Kidney (tissue), 13 donors: ENCODE measurements at regions not wholly inside any gene's neighbourhood (a gene's known extent, or its start where the extent isn't known, plus 50 kb on each side); places are given as distances from the start of the nearest gene placed in this dataset.

Experiments
- DNase-seq, 5 donors: peaks; one replicate each; pipeline ENCODE4 v3.0.0-alpha.2; 2013 to 2020
- FAIRE-seq: peaks from 2 replicates; lab custom pipeline; 2012; peaks lifted over from hg19 to GRCh38; lab: Jason Lieb, UNC
- H3K27ac ChIP-seq, 2 donors: one replicate each; pipeline ENCODE4 v1.7.0; 2013; ENCODE audit warnings: low read depth in 2 of 2, low read length in 2 of 2, inconsistent platforms in 1 of 2
- H3K27me3 ChIP-seq: one replicate; pipeline ENCODE4 v1.7.1; 2013; ENCODE audit warnings: low read length, inconsistent platforms; ENCODE audit not compliant: control insufficient read depth, insufficient read depth
- H3K36me3 ChIP-seq, 3 donors: one replicate each; pipeline versions ENCODE4 v1.7.0 to v1.7.1; 2013; ENCODE audit warnings: low read length in 3 of 3, control low read depth in 1 of 3, inconsistent platforms in 1 of 3; ENCODE audit not compliant: insufficient read depth in 3 of 3, control insufficient read depth in 2 of 3
- H3K4me1 ChIP-seq, 3 donors: one replicate each; pipeline versions ENCODE4 v1.7.0 to v1.7.1; 2013; ENCODE audit warnings: low read length in 3 of 3, inconsistent platforms in 1 of 3, low read depth in 1 of 3; ENCODE audit not compliant: control insufficient read depth in 2 of 3, insufficient read depth in 2 of 3
- H3K4me3 ChIP-seq, 3 donors: one replicate each; pipeline versions ENCODE4 v1.7.0 to v1.8.1; 2013; ENCODE audit warnings: low read length in 3 of 3, control low read depth in 1 of 3, inconsistent platforms in 1 of 3
- H3K9ac ChIP-seq, 3 donors: one replicate each; pipeline versions ENCODE4 v1.7.0 to v1.7.1; 2013; ENCODE audit warnings: low read length in 3 of 3, control low read depth in 1 of 3, inconsistent platforms in 1 of 3
- H3K9me3 ChIP-seq, 3 donors: one replicate each; pipeline versions ENCODE4 v1.7.0 to v1.7.1; 2013; ENCODE audit warnings: low read length in 3 of 3, control low read depth in 1 of 3, inconsistent platforms in 1 of 3; ENCODE audit not compliant: control insufficient read depth in 2 of 3, insufficient read depth in 1 of 3
- CTCF ChIP-seq: IDR thresholded peaks from 3 replicates; pipeline ENCODE4 v1.5.1; 2012; ENCODE audit warnings: mild to moderate bottlenecking, moderate library complexity, borderline replicate concordance; ENCODE audit not compliant: insufficient read depth; ENCODE audit errors: extremely low read depth
- intact Hi-C: fragments of 100-400 bp; cut with DNase I; formaldehyde crosslinking; loops from one replicate; pipeline ENCODE4 v1.11.1; 2022
- donor health status: control.
- donor health status: control.
- donor health status: control.
- donor health status: control.
- donor health status: control.
- donor health status: DM: yes; HTN: yes; CAD: no.
- donor health status: Normal renal cell carcinoma (clear cell type).

DNA sequence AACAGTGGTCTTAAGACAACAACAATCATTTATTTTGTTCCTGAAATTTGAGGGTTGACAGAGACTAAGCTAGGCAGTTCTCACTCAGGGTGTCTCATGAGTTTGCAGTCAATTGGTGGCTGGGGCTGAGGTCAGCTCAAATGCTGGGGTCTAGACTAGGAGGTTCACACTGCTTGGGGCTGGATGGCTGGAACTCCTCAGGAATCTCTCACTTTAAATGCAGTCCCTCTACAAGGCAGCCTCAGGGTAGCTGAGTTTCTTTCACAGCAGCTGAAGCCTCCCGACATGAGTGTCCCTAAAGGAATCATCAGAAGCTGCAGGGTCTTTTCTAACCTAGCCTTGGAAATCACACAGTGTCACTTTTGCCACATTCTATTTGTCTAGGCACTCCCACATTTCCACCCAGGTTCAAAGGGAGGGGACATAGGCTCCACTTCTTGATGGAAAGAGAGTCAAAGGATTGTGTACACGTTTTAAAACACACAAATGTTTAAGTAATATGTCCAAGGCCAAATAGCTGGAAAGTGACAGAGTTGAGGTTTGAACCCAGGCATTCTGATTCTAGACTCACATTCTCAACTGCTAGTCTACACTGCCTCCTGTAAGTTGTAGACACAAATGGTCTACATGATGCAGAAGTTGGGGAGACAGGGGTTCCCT is 133.8 kb downstream of the ZFP36L2 start:
- no peak for FAIRE-seq
- Histone ChIP-seq H3K4me3 (no peak overlapping the region), H3K27ac (no peak overlapping the region), H3K36me3 (no peaks in the 10 kb centered on the region), H3K9me3 (peaks cover 0 to 3% (median 0%) of the 10 kb centered on the region in 3 donors), H3K27me3 (no peaks in the 10 kb centered on the region), H3K4me1 (no peaks in the 10 kb centered on the region), H3K9ac (no peak overlapping the region)
- no peak for DNase-seq
- TF ChIP-seq CTCF = no peak
- intact Hi-C loops = no loop called here

DNA sequence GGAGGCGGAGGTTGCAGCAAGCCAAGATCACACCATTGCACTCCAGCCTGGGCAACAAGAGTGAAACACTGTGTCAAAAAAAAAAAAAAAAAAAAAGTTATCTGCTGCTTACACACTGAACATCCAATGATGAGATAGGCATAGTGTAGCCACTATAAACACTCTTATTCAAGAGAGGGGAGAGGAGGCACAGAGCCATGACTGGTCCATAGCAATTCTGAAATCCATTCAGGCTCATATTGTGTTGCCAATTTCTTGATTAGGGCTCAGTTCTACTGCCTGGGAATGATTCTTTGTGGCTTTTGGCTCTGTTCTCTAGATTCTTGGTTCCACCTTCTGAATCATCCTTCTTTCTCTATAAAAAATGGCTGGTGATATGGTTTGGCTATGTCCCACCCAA is 136.1 kb downstream of the ZFP36L2 start:
- Histone ChIP-seq H3K4me3 (no peak overlapping the region), H3K36me3 (no peaks in the 10 kb centered on the region), H3K4me1 (peaks cover 0 to 13% (median 9%) of the 10 kb centered on the region in 3 donors), H3K9me3 (peaks cover 0 to 3% (median 0%) of the 10 kb centered on the region in 3 donors), H3K27me3 (no peaks in the 10 kb centered on the region), H3K9ac (no peak overlapping the region), H3K27ac (no peak overlapping the region)
- intact Hi-C loops = no loop called here
- no peak for TF ChIP-seq CTCF
- DNase-seq (no peak), FAIRE-seq (no peak)

GRCh38 chr2:43088143-43089073 is 138.0 kb downstream of the ZFP36L2 start:
- no peaks in the 10 kb centered on the region for H3K27me3 ChIP-seq
- no peak overlapping the region for H3K4me3 ChIP-seq
- DNase-seq = no peak
- intact Hi-C loops = no loop called here
- FAIRE-seq = no peak
- no peak overlapping the region for H3K9ac ChIP-seq
- peaks cover 0 to 3% (median 0%) of the 10 kb centered on the region in 3 donors for H3K9me3 ChIP-seq
- peaks cover 1 to 26% (median 20%) of the 10 kb centered on the region in 3 donors for H3K4me1 ChIP-seq
- H3K27ac ChIP-seq = no peak overlapping the region
- no peaks in the 10 kb centered on the region for H3K36me3 ChIP-seq
- no peak for TF ChIP-seq CTCF
